HCT116 (cell line): ENCODE measurements at regions not wholly inside any gene's neighbourhood (a gene's known extent, or its start where the extent isn't known, plus 50 kb on each side); places are given as distances from the start of the nearest gene placed in this dataset.

Source experiments
- ATAC-seq: fragments of 200-7000 bp; cut with Tn5 transposase; 2 replicates; pipeline ENCODE4 v1.9.1; 2020; ENCODE audit warnings: mild to moderate bottlenecking, moderate library complexity
- BruUV-seq: library from RNA; stranded (reverse); fragments of 400-500 nt; replicated peaks from 2 replicates; lab custom pipeline; 2021; lab: Mats Ljungman, UMichigan
- CTCF ChIA-PET: fragments of 300-600 bp; sonication (Branson Sonifier 250); formaldehyde crosslinking; loops from one replicate; lab custom pipeline; 2021; ENCODE audit warnings: antibody characterized with exemption; lab: Charles Lee
- POLR2A ChIA-PET: fragments of 300-600, 350-600 bp; sonication (Branson Sonifier 250); formaldehyde crosslinking; loops from one replicate; lab custom pipeline; 2021; ENCODE audit warnings: antibody characterized with exemption; lab: Charles Lee
- RAD21 ChIA-PET, 2 experiments: fragments of 300-600 bp; sonication (Branson Sonifier 250); formaldehyde crosslinking; loops; one replicate each; lab custom pipeline; 2023; ENCODE audit warnings: low total read pairs in 2 of 2; ENCODE audit not compliant: uncharacterized antibody in 2 of 2, unreplicated experiment in 2 of 2, low non-redundant PET in 1 of 2; lab: Charles Lee
- DNase-seq: peaks from one replicate; pipeline ENCODE4 v3.0.0-alpha.2; 2010; ENCODE audit warnings: low read depth, low spot score
- H2AFZ ChIP-seq: fragments of 200-600 bp; shearing (Covaris generic), sonication (generic); 2 replicates; pipeline ENCODE4 v1.6.1; 2017; ENCODE audit warnings: low read depth, mixed run types, mixed read lengths, antibody characterized with exemption, low read length; ENCODE audit not compliant: poor library complexity, severe bottlenecking
- H3K27ac ChIP-seq: 2 replicates; pipeline ENCODE4 v1.5.1; 2012; ENCODE audit warnings: low read depth, low read length
- H3K27me3 ChIP-seq: fragments of 200-600 bp; sonication (generic); 2 replicates; pipeline ENCODE4 v1.6.1; 2016; ENCODE audit warnings: mixed run types, low read length, mixed read lengths; ENCODE audit not compliant: insufficient read depth
- H3K36me3 ChIP-seq, 2 experiments: fragments of 200-500 bp in 1 of 2; fragments of 200-600 bp in 1 of 2; sonication (Bioruptor generic) in 1 of 2; sonication (generic) in 1 of 2; 2 replicates each; pipeline versions ENCODE4 v1.5.1 to v1.6.1; 2014 to 2016; ENCODE audit warnings: low read length in 2 of 2, inconsistent platforms in 1 of 2, mixed read lengths in 1 of 2, mixed run types in 1 of 2; ENCODE audit not compliant: insufficient read depth in 2 of 2, control insufficient read depth in 1 of 2
- H3K4me1 ChIP-seq, 2 experiments: fragments of 200-600 bp in 1 of 2; sonication (generic) in 1 of 2; 2 replicates each; pipeline versions ENCODE4 v1.5.1 to v1.6.1; 2012 to 2017; ENCODE audit warnings: low read length in 2 of 2, inconsistent platforms in 1 of 2, mild to moderate bottlenecking in 1 of 2, mixed read lengths in 1 of 2, mixed run types in 1 of 2, moderate library complexity in 1 of 2; ENCODE audit not compliant: insufficient read depth in 2 of 2, control insufficient read depth in 1 of 2
- H3K4me2 ChIP-seq: fragments of 200-600 bp; sonication (generic); 2 replicates; pipeline ENCODE4 v1.6.1; 2017; ENCODE audit warnings: mixed run types, low read length, mixed read lengths
- H3K4me3 ChIP-seq, 2 experiments: fragments of 200-600 bp in 1 of 2; sonication (generic) in 1 of 2; replicated peaks in 1 of 2; 2 replicates each; pipeline ENCODE4 v1.5.1; 2011 to 2016; ENCODE audit warnings: low read length in 2 of 2, control low read depth in 1 of 2, low read depth in 1 of 2, mild to moderate bottlenecking in 1 of 2, mixed read lengths in 1 of 2, mixed run types in 1 of 2
- H3K79me2 ChIP-seq: fragments of 200-600 bp; sonication (generic); 2 replicates; pipeline ENCODE4 v1.6.1; 2017; ENCODE audit warnings: mild to moderate bottlenecking, mixed run types, low read length, moderate library complexity, mixed read lengths; ENCODE audit not compliant: insufficient read depth
- H3K9ac ChIP-seq: fragments of 200-600 bp; sonication (generic); 2 replicates; pipeline ENCODE4 v1.6.1; 2016; ENCODE audit warnings: low read length, mixed read lengths
- H3K9me2 ChIP-seq: fragments of 200-600 bp; sonication (generic), shearing (Covaris generic); 2 replicates; pipeline ENCODE4 v1.6.1; 2017; ENCODE audit warnings: mixed run types, mild to moderate bottlenecking, moderate library complexity; ENCODE audit not compliant: insufficient read depth
- H3K9me3 ChIP-seq, 2 experiments: fragments of 200-500 bp in 1 of 2; fragments of 200-600 bp in 1 of 2; sonication (Bioruptor generic) in 1 of 2; sonication (generic) in 1 of 2; 2 replicates each; pipeline ENCODE4 v1.6.1; 2014 to 2017; ENCODE audit warnings: low read length in 2 of 2, mixed read lengths in 2 of 2, inconsistent platforms in 1 of 2, low read depth in 1 of 2, mild to moderate bottlenecking in 1 of 2, mixed run types in 1 of 2, moderate library complexity in 1 of 2; ENCODE audit not compliant: control insufficient read depth in 1 of 2, insufficient read depth in 1 of 2
- H4K20me1 ChIP-seq: fragments of 200-600 bp; sonication (generic), shearing (Covaris generic); 2 replicates; pipeline ENCODE4 v1.6.1; 2017; ENCODE audit warnings: mixed run types, mild to moderate bottlenecking, moderate library complexity; ENCODE audit not compliant: insufficient read depth
- CBX3 ChIP-seq: IDR thresholded peaks from 2 replicates; pipeline ENCODE4 v1.6.1; 2012; ENCODE audit warnings: low read depth
- CEBPB ChIP-seq: IDR thresholded peaks from 2 replicates; pipeline ENCODE4 v1.6.1; 2012; ENCODE audit warnings: low read depth
- EGR1 ChIP-seq: IDR thresholded peaks from 2 replicates; pipeline ENCODE4 v1.6.1; 2012; ENCODE audit warnings: low read depth
- EZH2 ChIP-seq: fragments of 200-600 bp; sonication (generic); IDR thresholded peaks from 2 replicates; pipeline ENCODE4 v1.6.1; 2017; ENCODE audit warnings: antibody characterized with exemption, mixed run types
- EZH2phosphoT487 ChIP-seq: fragments of 200-600 bp; IDR thresholded peaks from 2 replicates; pipeline ENCODE4 v1.6.1; 2018; ENCODE audit warnings: antibody characterized with exemption, borderline replicate concordance
- FOSL1 ChIP-seq: IDR thresholded peaks from 2 replicates; pipeline ENCODE4 v1.6.1; 2012; ENCODE audit warnings: low read depth
- JUND ChIP-seq: IDR thresholded peaks from 2 replicates; pipeline ENCODE4 v1.6.1; 2012
- POLR2A ChIP-seq: IDR thresholded peaks from 2 replicates; pipeline ENCODE4 v1.7.0; 2011; ENCODE audit warnings: borderline replicate concordance; ENCODE audit not compliant: insufficient read depth, insufficient read length; ENCODE audit errors: extremely low read depth
- POLR2AphosphoS5 ChIP-seq: IDR thresholded peaks from 2 replicates; pipeline ENCODE4 v1.6.1; 2011; ENCODE audit warnings: mild to moderate bottlenecking, low read depth, low read length, moderate library complexity
- RAD21 ChIP-seq: IDR thresholded peaks from 2 replicates; pipeline ENCODE4 v1.6.1; 2012; ENCODE audit warnings: low read depth, mild to moderate bottlenecking
- SIN3A ChIP-seq: IDR thresholded peaks from 2 replicates; pipeline ENCODE4 v1.6.1; 2012; ENCODE audit warnings: low read depth
- SP1 ChIP-seq: IDR thresholded peaks from 2 replicates; pipeline ENCODE4 v1.6.1; 2012; ENCODE audit warnings: low read depth
- SRF ChIP-seq: IDR thresholded peaks from 2 replicates; pipeline ENCODE4 v1.6.1; 2012; ENCODE audit warnings: low read depth
- YY1 ChIP-seq: IDR thresholded peaks from 2 replicates; pipeline ENCODE4 v1.6.1; 2011; ENCODE audit warnings: low read length, low read depth, moderate library complexity, mild to moderate bottlenecking; ENCODE audit not compliant: insufficient replicate concordance; ENCODE audit errors: extremely low read depth
- ZBTB33 ChIP-seq: IDR thresholded peaks from 2 replicates; pipeline ENCODE4 v1.6.1; 2011; ENCODE audit warnings: mild to moderate bottlenecking, low read length, moderate library complexity; ENCODE audit not compliant: insufficient replicate concordance; ENCODE audit errors: extremely low read depth
- ZFX ChIP-seq: fragments of 450-650 bp; IDR thresholded peaks from 2 replicates; pipeline ENCODE4 v1.6.1; 2017
- intact Hi-C: fragments of 100-400 bp; cut with micrococcal nuclease; formaldehyde crosslinking; loops from 2 replicates; pipeline ENCODE4 v1.10.0; 2022
- TF ChIP-seq, protein P1 (sequence below): IDR thresholded peaks from 2 replicates; pipeline ENCODE4 v1.6.1; 2012; ENCODE audit warnings: low read depth
- TF ChIP-seq, protein P2 (sequence below): IDR thresholded peaks from 2 replicates; pipeline ENCODE4 v1.6.1; 2012
- TF ChIP-seq, protein P3 (sequence below): IDR thresholded peaks from 2 replicates; pipeline ENCODE4 v1.6.1; 2012
- TF ChIP-seq, protein P4 (sequence below), 3 experiments: fragments of 200-600 bp in 1 of 3; sonication (generic) in 1 of 3; IDR thresholded peaks in 2 of 3; conservative IDR thresholded peaks in 1 of 3; 2 replicates each; pipeline ENCODE4 v1.5.1; 2012 to 2017; ENCODE audit warnings: low read depth in 2 of 3, low read length in 2 of 3, antibody characterized with exemption in 1 of 3, borderline replicate concordance in 1 of 3, control low read depth in 1 of 3, mild to moderate bottlenecking in 1 of 3, mixed read lengths in 1 of 3, mixed run types in 1 of 3, moderate library complexity in 1 of 3; ENCODE audit not compliant: insufficient read depth in 1 of 3

DNA sequence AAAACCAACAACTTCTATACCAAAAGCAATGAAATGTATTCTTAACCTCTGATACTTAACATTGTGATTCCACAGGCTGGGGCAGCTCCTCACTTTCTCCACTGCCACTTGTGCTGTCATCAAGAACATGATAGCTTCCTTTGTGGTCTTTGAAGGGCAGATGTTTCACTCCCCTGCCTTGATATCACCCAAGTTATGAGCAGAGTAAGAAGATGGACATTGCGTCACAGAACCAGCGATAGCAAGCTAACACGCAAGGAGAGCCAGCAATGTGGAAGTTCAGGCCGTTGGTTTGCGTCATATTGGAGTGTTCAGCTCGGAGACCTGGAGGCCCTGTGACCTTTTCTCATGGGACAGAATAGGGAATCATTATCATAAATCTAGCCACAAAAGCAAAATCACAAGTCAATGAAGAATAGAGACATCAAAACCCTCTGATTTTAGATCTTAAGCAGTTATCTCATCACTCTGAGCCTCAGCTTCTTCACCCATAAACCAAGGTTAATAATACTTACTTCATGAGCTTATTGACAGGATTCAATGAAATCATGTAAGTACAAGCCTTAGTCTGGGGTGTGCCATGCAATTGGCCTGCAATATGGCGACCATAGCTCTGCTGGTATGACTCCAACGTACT is 183.8 kb upstream of the THBS1 start:
- Histone ChIP-seq H3K9ac (no peak overlapping the region), H3K36me3 (no peaks in the 10 kb centered on the region), H3K4me2 (no peak overlapping the region), H3K4me1 (peaks cover 0 to 3% of the 10 kb centered on the region in 2 experiments; a peak in 2 of 4 replicates), H3K27ac (no peak overlapping the region), H3K9me2 (no peaks in the 10 kb centered on the region), H3K27me3 (no peaks in the 10 kb centered on the region), H3K9me3 (no peaks in the 10 kb centered on the region), H4K20me1 (no peaks in the 10 kb centered on the region), H3K79me2 (no peaks in the 10 kb centered on the region), H2AFZ (no peak overlapping the region), H3K4me3 (no peak overlapping the region)
- ChIA-PET CTCF (no interaction called here), POLR2A (no interaction called here), RAD21 (no interaction called here)
- no peak for DNase-seq
- intact Hi-C loops = no loop called here
- BruUV-seq = no TSS peak
- TF ChIP-seq, protein P1, sequence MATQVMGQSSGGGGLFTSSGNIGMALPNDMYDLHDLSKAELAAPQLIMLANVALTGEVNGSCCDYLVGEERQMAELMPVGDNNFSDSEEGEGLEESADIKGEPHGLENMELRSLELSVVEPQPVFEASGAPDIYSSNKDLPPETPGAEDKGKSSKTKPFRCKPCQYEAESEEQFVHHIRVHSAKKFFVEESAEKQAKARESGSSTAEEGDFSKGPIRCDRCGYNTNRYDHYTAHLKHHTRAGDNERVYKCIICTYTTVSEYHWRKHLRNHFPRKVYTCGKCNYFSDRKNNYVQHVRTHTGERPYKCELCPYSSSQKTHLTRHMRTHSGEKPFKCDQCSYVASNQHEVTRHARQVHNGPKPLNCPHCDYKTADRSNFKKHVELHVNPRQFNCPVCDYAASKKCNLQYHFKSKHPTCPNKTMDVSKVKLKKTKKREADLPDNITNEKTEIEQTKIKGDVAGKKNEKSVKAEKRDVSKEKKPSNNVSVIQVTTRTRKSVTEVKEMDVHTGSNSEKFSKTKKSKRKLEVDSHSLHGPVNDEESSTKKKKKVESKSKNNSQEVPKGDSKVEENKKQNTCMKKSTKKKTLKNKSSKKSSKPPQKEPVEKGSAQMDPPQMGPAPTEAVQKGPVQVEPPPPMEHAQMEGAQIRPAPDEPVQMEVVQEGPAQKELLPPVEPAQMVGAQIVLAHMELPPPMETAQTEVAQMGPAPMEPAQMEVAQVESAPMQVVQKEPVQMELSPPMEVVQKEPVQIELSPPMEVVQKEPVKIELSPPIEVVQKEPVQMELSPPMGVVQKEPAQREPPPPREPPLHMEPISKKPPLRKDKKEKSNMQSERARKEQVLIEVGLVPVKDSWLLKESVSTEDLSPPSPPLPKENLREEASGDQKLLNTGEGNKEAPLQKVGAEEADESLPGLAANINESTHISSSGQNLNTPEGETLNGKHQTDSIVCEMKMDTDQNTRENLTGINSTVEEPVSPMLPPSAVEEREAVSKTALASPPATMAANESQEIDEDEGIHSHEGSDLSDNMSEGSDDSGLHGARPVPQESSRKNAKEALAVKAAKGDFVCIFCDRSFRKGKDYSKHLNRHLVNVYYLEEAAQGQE = no peak
- TF ChIP-seq EZH2phosphoT487 (no peak), ZBTB33 (no peak), CBX3 (no peak), ZFX (no peak), CEBPB (no peak), JUND (no peak), SIN3A (no peak), POLR2A (no peak), EZH2 (no peak), EGR1 (no peak), SP1 (no peak), POLR2AphosphoS5 (no peak), FOSL1 (no peak), RAD21 (no peak), YY1 (no peak), SRF (no peak)
- TF ChIP-seq, protein P2, sequence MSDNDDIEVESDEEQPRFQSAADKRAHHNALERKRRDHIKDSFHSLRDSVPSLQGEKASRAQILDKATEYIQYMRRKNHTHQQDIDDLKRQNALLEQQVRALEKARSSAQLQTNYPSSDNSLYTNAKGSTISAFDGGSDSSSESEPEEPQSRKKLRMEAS = no peak
- TF ChIP-seq, protein P3, sequence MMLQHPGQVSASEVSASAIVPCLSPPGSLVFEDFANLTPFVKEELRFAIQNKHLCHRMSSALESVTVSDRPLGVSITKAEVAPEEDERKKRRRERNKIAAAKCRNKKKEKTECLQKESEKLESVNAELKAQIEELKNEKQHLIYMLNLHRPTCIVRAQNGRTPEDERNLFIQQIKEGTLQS = no peak
- TF ChIP-seq, protein P4, sequence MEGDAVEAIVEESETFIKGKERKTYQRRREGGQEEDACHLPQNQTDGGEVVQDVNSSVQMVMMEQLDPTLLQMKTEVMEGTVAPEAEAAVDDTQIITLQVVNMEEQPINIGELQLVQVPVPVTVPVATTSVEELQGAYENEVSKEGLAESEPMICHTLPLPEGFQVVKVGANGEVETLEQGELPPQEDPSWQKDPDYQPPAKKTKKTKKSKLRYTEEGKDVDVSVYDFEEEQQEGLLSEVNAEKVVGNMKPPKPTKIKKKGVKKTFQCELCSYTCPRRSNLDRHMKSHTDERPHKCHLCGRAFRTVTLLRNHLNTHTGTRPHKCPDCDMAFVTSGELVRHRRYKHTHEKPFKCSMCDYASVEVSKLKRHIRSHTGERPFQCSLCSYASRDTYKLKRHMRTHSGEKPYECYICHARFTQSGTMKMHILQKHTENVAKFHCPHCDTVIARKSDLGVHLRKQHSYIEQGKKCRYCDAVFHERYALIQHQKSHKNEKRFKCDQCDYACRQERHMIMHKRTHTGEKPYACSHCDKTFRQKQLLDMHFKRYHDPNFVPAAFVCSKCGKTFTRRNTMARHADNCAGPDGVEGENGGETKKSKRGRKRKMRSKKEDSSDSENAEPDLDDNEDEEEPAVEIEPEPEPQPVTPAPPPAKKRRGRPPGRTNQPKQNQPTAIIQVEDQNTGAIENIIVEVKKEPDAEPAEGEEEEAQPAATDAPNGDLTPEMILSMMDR (IDR thresholded peaks at IDR 0.05 in 2 of 3, conservative IDR thresholded peaks at IDR 0.05 in 1 of 3; ENCODE audit: borderline replicate concordance in 1 of 3, insufficient read depth in 1 of 3, low read depth in 2 of 3, low read length in 2 of 3) = no peak
- ATAC-seq = no peak
